ENCODE measurements at regions not wholly inside any gene's neighbourhood (a gene's known extent, or its start where the extent isn't known, plus 50 kb on each side); places are given as distances from the start of the nearest gene placed in this dataset.

DNA sequence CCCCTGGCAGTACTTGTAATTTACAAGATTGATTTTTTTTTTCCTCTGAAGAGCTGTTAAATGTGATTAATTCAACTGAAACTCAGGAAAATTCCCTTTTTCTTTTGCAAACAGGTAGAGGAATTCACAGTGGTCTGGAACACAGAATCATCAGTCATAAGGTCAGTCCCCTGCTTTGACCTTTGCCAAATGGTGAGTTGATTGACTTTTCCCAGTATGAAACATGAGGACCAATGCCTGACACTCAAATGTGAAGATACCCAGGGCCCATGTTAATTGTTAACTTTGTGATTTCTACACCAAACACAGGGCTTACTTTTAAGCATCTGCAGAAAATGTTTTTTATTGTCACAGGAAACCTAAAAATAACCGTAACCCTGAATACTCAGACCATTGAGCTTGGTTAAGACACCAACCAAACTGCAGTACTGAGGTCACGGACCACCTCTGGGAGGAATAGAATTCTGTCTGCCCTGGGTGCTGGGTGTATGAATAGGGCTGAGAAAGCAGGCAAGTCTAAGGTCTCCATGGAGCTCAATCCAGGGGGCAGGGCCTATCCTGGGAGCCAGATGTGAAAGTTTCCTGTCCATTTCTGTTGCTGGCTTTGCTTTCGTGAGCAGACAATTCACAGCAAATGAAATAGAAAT, 192.4 kb downstream of the TMX1 start:
- Histone ChIP-seq H3K4me2 (ENCODE audit: low read depth, low read length) (no peak overlapping the region), H3K4me3 (replicated peaks in 1 of 3; ENCODE audit: insufficient read depth in 1 of 3, low read depth in 2 of 3, low read length in 3 of 3) (no peak overlapping the region), H3K4me1 (ENCODE audit: insufficient read depth, low read length) (peaks cover 34% of the 10 kb centered on the region), H3K79me2 (ENCODE audit: insufficient read depth, low read length) (no peaks in the 10 kb centered on the region), H3K27ac (ENCODE audit: extremely low read length, insufficient read depth, low read length) (no peak overlapping the region), H3K9me3 (ENCODE audit: low read length) (no peaks in the 10 kb centered on the region), H3K36me3 (replicated peaks in 1 of 2; ENCODE audit: control insufficient read depth in 1 of 2, insufficient read depth in 2 of 2, low read length in 2 of 2) (no peaks in the 10 kb centered on the region), H3K27me3 (ENCODE audit: control insufficient read depth in 1 of 2, insufficient read depth in 2 of 2, low read length in 2 of 2) (no peaks in the 10 kb centered on the region), H4K20me1 (ENCODE audit: insufficient read depth, low read length) (no peaks in the 10 kb centered on the region), H2AFZ (ENCODE audit: low read length) (no peak overlapping the region), H3K9ac (ENCODE audit: insufficient read depth, low read depth, low read length) (no peak overlapping the region)
- ATAC-seq (peak; percentile 44; the same call in 2 of the 3 replicates), FAIRE-seq (no peak), DNase-seq (ENCODE audit: low spot score) (no peak)
- 24% methylated on average over 3 of the region's 3 CpGs for WGBS (ENCODE audit: low lambda C conversion rate)
- CTCF ChIA-PET (ENCODE audit: low intra/inter-chr PET ratio, low total read pairs) = no interaction called here
- in situ Hi-C loops (cut with HindIII; ENCODE audit: extremely low pct_ligation_motif_present, low pct_unique_long_range_greater_than_20kb) (no loop called here), intact Hi-C loops (cut with micrococcal nuclease; ENCODE audit: unreplicated experiment) (no loop called here)
- BruUV-seq (replicated peaks) = no TSS peak
- POLR2A ChIA-PET = no interaction called here
- TF ChIP-seq NFRKB (IDR thresholded peaks at IDR 0.05) (no peak), ZNF816 (CRISPR knock-in tag; IDR thresholded peaks at IDR 0.05; ENCODE audit: borderline replicate concordance) (no peak), TOE1 (CRISPR knock-in tag; IDR thresholded peaks at IDR 0.05) (no peak), ATRX (CRISPR knock-in tag; IDR thresholded peaks at IDR 0.05; ENCODE audit: borderline replicate concordance) (no peak), CBX5 (CRISPR knock-in tag; IDR thresholded peaks at IDR 0.05; ENCODE audit: borderline replicate concordance) (no peak), NFYB (CRISPR knock-in tag; IDR thresholded peaks at IDR 0.05) (no peak), ZNF44 (CRISPR knock-in tag; IDR thresholded peaks at IDR 0.05) (no peak), ZNF3 (CRISPR knock-in tag; IDR thresholded peaks at IDR 0.05) (no peak), NONO (IDR thresholded peaks at IDR 0.05) (no peak), NONO (CRISPR knock-in tag; conservative IDR thresholded peaks at IDR 0.05) (no peak), NFKBIZ (CRISPR knock-in tag; IDR thresholded peaks at IDR 0.05) (no peak), RBFOX2 (IDR thresholded peaks at IDR 0.05; ENCODE audit: low read depth, low read length) (no peak)
- TF ChIP-seq, protein P1, sequence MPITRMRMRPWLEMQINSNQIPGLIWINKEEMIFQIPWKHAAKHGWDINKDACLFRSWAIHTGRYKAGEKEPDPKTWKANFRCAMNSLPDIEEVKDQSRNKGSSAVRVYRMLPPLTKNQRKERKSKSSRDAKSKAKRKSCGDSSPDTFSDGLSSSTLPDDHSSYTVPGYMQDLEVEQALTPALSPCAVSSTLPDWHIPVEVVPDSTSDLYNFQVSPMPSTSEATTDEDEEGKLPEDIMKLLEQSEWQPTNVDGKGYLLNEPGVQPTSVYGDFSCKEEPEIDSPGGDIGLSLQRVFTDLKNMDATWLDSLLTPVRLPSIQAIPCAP (CRISPR knock-in tag; IDR thresholded peaks at IDR 0.05; ENCODE audit: low read depth) = no peak
- TF ChIP-seq, protein P2, sequence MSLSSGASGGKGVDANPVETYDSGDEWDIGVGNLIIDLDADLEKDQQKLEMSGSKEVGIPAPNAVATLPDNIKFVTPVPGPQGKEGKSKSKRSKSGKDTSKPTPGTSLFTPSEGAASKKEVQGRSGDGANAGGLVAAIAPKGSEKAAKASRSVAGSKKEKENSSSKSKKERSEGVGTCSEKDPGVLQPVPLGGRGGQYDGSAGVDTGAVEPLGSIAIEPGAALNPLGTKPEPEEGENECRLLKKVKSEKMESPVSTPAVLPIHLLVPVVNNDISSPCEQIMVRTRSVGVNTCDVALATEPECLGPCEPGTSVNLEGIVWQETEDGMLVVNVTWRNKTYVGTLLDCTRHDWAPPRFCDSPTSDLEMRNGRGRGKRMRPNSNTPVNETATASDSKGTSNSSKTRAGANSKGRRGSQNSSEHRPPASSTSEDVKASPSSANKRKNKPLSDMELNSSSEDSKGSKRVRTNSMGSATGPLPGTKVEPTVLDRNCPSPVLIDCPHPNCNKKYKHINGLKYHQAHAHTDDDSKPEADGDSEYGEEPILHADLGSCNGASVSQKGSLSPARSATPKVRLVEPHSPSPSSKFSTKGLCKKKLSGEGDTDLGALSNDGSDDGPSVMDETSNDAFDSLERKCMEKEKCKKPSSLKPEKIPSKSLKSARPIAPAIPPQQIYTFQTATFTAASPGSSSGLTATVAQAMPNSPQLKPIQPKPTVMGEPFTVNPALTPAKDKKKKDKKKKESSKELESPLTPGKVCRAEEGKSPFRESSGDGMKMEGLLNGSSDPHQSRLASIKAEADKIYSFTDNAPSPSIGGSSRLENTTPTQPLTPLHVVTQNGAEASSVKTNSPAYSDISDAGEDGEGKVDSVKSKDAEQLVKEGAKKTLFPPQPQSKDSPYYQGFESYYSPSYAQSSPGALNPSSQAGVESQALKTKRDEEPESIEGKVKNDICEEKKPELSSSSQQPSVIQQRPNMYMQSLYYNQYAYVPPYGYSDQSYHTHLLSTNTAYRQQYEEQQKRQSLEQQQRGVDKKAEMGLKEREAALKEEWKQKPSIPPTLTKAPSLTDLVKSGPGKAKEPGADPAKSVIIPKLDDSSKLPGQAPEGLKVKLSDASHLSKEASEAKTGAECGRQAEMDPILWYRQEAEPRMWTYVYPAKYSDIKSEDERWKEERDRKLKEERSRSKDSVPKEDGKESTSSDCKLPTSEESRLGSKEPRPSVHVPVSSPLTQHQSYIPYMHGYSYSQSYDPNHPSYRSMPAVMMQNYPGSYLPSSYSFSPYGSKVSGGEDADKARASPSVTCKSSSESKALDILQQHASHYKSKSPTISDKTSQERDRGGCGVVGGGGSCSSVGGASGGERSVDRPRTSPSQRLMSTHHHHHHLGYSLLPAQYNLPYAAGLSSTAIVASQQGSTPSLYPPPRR (CRISPR knock-in tag; IDR thresholded peaks at IDR 0.05; ENCODE audit: borderline replicate concordance) = no peak
- TF ChIP-seq, protein P3, sequence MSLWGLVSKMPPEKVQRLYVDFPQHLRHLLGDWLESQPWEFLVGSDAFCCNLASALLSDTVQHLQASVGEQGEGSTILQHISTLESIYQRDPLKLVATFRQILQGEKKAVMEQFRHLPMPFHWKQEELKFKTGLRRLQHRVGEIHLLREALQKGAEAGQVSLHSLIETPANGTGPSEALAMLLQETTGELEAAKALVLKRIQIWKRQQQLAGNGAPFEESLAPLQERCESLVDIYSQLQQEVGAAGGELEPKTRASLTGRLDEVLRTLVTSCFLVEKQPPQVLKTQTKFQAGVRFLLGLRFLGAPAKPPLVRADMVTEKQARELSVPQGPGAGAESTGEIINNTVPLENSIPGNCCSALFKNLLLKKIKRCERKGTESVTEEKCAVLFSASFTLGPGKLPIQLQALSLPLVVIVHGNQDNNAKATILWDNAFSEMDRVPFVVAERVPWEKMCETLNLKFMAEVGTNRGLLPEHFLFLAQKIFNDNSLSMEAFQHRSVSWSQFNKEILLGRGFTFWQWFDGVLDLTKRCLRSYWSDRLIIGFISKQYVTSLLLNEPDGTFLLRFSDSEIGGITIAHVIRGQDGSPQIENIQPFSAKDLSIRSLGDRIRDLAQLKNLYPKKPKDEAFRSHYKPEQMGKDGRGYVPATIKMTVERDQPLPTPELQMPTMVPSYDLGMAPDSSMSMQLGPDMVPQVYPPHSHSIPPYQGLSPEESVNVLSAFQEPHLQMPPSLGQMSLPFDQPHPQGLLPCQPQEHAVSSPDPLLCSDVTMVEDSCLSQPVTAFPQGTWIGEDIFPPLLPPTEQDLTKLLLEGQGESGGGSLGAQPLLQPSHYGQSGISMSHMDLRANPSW (CRISPR knock-in tag; IDR thresholded peaks at IDR 0.05; ENCODE audit: borderline replicate concordance) = no peak
- TF ChIP-seq, protein P4, sequence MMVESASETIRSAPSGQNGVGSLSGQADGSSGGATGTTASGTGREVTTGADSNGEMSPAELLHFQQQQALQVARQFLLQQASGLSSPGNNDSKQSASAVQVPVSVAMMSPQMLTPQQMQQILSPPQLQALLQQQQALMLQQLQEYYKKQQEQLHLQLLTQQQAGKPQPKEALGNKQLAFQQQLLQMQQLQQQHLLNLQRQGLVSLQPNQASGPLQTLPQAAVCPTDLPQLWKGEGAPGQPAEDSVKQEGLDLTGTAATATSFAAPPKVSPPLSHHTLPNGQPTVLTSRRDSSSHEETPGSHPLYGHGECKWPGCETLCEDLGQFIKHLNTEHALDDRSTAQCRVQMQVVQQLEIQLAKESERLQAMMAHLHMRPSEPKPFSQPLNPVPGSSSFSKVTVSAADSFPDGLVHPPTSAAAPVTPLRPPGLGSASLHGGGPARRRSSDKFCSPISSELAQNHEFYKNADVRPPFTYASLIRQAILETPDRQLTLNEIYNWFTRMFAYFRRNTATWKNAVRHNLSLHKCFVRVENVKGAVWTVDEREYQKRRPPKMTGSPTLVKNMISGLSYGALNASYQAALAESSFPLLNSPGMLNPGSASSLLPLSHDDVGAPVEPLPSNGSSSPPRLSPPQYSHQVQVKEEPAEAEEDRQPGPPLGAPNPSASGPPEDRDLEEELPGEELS (CRISPR knock-in tag; IDR thresholded peaks at IDR 0.05) = no peak

Data from HepG2 (cell line).